ENCODE measurements at regions not wholly inside any gene's neighbourhood (a gene's known extent, or its start where the extent isn't known, plus 50 kb on each side); places are given as distances from the start of the nearest gene placed in this dataset.

DNA sequence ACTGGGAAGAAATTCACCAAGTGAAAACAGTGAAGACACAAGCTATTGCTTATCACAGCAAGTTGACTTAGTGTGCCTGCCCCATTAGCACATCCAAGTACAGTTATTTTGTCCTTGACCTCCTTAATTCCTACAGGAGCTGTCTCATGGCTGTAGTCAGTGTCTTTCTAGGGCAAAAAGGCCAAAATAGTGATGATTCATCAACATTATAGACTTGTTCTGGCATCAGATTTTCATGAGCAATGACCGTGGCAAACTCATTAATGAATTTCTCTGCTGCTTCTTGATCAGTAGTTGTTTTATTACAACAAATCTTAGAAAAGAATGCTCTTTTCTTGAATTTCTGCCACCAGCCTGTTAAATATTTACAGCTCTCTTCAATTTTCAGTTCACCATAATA lies 1169.3 kb upstream of the DDX18 start:
- DNase-seq, result no peak

- DNase-seq, result no peak
Measured at GRCh38 chr2:116668691-116669090, 1145.8 kb upstream of the DDX18 start.

- DNase-seq, result no peak
Measured at GRCh38 chr2:116669782-116670181, 1144.7 kb upstream of the DDX18 start.

GRCh38 chr2:116674188-116674587 lies 1140.3 kb upstream of the DDX18 start:
- DNase-seq, result no peak

DNA sequence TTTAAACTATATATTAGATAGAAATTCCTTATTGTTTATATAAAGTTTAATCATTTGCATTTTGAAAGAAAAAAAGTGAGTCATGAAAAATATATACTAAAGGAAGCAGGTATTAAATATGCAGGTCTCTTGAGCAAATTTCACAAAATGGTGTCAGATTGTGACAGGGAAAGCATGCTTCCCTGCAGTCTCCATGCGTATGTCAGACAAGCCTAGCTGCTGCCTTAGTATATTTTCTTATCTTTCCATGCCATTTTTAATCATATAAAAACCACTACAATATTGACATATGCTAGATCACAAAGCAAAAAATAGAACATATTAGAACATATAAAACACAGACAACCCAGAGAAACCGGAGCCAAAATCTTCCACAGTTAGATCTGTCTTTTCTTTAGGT lies 1137.7 kb upstream of the DDX18 start:
- DNase-seq, result no peak

DNA sequence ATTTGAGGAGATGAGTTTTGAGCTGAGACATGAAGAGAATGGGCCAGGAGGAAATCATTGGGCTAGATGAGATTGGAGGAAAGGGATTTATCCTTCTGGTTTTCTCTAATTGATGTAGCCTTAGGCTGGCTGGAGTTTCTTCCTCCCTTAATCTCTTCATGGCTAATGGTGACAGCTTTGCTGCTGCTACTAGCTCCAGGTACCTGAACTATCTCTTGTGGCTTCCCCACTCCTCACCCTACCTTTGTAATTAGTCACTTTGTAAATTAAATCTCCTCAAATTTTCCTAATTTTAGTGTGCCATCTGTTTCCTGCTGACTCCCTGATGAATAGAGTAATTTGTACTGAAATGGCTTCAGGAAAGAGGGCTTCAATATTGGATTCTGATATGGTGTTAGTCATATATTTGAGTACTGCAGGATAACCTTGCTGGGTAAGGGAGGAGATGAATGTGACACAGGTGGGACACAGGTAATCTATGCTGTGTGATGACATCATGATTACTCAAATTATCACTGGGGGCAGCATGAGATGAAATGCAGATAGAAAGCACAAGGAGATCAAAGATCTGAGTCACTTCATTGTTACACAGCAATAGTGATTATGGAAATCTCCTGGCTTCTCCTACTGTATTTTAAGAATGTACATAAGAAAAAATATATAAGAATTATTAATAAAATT lies 1134.1 kb upstream of the DDX18 start:
- no peak for DNase-seq

DNA sequence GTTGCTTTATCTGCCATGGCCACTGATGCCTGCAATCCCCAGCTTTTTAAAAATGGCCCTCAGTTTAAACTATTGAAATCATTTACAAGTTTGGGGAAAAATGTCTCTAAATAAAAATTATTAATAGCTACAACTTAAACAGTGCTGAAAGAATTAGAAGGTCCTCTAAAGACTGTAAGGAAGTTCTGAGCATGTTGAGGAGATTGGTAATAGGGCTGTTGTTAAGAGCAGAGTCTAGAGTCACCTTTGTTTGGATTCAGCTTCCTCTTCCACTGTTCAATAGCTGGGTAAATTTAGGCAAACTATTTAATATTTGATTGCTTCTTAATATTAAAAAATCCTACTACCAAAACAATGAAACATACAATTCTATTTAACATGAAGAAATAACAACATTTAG lies 1127.1 kb upstream of the DDX18 start:
- DNase-seq, result no peak

GRCh38 chr2:116692988-116693387 lies 1121.5 kb upstream of the DDX18 start:
- DNase-seq, result no peak

DNA sequence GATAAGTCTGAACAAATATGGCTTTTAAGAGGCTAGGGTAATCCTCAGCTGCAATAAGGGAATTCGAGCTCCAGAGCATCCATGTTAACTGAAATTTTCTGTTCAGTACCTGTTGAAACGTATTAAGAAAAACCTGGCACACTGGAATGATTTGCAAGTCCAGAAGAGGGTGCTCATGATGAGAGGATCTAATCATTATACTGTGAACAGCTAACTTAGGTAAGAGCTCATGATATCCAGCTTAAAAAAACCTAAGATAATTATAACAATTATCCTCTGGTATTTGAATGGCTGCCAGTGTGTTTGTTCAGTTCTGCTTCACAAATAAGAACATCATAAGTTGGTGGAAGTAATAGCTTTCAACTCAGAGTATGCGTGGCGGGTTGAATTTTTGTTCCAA lies 1118.3 kb upstream of the DDX18 start:
- peak; percentile 9 for DNase-seq

GRCh38 chr2:116696903-116697302 lies 1117.6 kb upstream of the DDX18 start:
- no peak for DNase-seq

DNA sequence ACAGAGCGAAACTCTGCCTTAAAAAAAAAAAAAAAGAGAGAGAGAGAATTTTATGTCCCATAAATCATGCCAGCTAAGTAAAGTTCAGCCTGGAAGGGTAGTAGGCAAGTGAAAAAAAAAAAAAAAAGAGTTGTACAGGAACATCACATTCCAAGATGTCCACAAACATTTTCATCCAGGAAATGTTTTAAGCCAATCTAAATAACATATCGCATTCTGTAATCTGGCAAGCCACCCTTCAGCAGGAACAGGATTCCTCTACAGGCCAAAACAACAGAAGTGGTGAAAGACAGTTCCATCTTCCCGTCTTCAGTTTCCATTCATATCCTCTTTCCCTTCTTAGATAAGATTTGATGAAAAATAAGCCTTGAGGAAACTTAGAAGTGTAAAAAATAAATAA lies 1108.1 kb upstream of the DDX18 start:
- DNase-seq, result no peak

DNA sequence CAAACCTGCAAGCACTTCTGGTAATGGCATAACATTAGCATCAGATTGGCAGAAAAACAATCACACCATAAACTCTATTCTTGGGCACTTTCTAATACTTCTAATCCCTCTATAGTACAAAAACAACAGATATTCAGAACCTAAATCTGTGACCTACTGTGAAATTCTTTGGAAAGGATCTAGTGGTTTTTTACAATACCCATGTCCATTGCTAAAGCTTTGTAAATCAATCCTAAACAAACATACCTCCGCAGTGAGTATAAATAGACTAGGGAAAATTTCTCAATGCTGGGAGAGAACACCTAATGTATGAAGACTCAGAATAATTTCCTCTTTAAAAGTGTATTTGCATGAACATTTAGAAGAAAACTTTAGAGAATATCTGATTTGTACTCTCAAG lies 1098.5 kb upstream of the DDX18 start:
- DNase-seq, result no peak

- DNase-seq, result no peak
Measured at GRCh38 chr2:116716444-116716843, 1098.0 kb upstream of the DDX18 start.

GRCh38 chr2:116717832-116718231 lies 1096.7 kb upstream of the DDX18 start:
- no peak for DNase-seq

DNA sequence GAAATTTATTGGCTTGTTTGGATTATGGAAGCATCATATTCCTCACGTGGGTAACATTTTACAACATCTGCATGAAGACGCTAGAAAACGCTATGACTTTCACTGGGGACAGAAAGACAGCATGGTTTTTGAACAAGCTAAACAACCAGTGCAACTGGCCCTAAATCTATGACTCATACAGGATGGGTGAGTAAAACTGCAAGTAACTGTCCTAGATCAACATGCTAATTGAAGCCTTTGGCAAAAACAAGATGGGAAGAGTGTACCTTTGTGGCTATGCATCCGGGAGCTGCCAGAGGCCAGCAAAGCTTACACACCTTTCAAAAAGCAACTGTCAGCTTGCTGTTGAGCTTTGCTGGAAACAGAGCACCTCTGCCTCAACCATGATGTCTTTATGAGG lies 1096.0 kb upstream of the DDX18 start:
- DNase-seq, result no peak

- peak; percentile 1 for DNase-seq
Measured at GRCh38 chr2:116719836-116720235, 1094.7 kb upstream of the DDX18 start.

DNA sequence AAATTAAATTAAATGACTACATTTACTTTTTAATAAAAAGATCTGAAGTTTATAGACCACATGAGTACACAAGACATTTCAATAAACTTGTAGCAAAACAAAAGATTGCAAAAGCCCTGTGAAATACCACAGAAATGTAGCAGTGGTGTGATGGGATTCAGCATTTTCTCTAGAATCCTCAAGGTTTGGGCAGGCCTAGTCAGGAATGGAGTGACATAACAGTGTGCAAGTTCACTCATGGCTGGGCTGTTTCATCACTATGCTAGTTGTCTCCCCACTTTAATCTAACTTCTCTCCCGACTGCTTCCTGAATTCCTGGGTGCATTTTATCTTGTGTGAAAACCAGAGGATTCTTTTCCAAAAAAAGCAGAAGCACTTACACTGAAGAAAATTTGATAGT lies 1089.9 kb upstream of the DDX18 start:
- no peak for DNase-seq

DNA sequence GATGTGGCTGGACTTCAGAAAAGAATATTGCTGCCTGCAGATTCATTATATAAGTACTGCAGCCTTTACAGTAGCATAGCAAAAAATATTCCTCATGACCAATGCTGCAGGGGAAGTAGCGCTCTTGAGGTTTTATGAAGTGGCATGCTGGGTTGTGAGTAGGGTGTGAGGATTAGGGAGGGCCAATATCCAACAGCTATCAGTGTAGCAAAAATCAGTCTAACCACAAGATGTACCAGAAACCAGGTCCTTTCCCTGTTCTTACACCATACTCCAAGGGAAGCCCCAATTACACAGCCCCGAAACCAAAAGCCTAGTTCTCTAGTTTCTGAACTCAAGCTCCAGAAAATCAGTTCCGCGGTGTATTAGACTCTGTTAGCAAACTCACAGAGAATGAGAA lies 1082.2 kb upstream of the DDX18 start:
- no peak for DNase-seq

GRCh38 chr2:116733699-116734098 lies 1080.8 kb upstream of the DDX18 start:
- no peak for DNase-seq

DNA sequence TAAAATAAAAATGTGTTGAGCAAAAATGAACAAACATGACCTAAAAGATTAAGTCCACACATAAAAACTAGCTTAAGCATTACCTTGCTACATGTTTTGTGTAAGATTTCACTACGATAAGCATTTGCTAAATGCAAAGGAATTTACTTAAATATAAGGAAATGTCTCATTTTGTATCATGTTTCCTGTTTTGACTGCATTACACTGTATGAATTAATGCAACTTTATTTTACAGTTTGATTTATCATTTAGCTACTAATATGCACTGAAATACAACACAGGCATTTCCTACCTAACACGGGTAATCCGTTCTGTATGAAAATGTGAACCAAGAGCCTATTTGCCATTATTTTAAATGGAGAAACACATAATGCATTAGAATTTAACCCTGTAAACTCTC lies 1076.5 kb upstream of the DDX18 start:
- no peak for DNase-seq

DNA sequence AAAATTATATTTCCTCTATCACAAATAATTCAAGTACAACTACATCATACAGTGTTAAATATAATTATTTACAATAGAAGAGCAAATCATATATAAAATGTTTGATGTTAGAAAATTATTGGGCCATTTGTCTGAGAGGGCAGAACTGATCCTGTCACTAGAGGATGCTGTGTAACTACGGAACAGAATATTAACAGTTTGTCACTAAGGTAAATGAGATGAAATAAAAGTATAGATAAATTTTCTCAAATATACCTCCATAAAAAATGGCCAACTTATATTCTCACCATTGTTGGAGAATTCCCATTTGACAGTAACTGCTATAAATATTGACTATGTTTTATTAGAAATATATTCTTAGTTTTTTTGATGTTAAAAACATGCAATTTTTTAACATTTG lies 1067.4 kb upstream of the DDX18 start:
- DNase-seq, result no peak

- no peak for DNase-seq
Measured at GRCh38 chr2:116749994-116750393, 1064.5 kb upstream of the DDX18 start.

DNA sequence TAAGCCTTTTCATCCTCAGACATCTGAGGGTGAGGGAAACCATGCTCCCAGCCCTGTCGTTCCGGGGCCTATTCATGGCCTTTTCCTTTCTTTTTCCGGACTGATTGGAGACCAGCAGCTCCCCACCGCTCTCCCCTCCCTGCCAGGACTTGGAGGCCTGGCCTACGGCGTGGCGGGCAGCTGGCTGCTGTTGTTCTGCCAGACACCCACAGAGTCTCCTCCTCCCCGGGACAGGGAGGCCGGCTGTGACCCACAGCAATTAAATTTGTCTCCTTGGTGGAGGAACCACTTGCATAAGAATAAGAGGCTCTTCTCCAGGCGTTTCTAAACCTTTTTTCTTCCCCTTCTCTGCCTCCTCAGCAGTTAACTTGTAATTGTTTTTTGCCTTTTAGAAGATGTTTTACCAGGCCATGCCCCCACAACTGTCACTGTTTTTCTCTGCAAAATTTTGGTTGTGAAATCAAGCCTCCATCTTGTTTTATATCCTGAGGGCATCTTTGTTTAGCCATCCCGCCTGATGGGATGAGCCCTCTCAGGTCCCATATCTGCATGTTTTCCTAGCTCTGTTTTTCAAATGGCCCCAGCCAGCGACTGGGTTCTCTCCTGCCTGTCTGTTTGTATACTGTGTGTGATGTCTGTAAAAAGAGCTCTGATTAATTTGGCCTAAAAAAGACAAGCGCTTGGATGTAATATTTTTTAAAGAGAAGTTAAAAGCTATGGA lies 1060.0 kb upstream of the DDX18 start:
- no peak for DNase-seq

DNA sequence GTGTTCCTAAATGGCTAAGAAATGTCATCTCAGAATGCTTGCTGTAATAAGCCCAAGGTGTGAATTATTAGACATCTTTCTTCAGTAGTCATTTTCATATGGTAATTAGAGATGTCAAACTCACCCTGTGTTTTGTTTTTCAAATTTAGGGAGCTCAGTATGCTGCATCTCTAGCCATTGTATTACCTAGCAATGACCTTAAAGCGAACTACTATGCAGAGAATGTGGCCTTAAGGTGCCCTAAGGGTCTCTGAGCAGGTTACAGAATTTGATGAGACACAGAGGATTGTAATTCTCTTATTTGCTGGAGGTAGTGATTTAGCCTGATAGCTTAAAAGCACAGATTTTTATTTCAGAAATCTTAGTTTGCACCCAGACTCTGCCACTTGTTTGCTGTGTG lies 1052.6 kb upstream of the DDX18 start:
- DNase-seq, result no peak

- no peak for DNase-seq
Measured at GRCh38 chr2:116769514-116769913, 1045.0 kb upstream of the DDX18 start.
